Gastroesophageal sphincter (tissue), 3 donors: ENCODE measurements at regions not wholly inside any gene's neighbourhood (a gene's known extent, or its start where the extent isn't known, plus 50 kb on each side); places are given as distances from the start of the nearest gene placed in this dataset.
"Not testable (repeated sequence)": the region's sequence is repeated elsewhere in the genome, so short reads cannot be mapped to it uniquely, and the experiment has no call there.

Source experiments
- POLR2A ChIP-seq, 2 donors: fragments of 450-650 bp; IDR thresholded peaks; one replicate each; pipeline ENCODE4 v1.6.1; 2017; ENCODE audit warnings: antibody characterized with exemption in 2 of 2, mild to moderate bottlenecking in 2 of 2, moderate library complexity in 1 of 2
- POLR2AphosphoS5 ChIP-seq: sonication (generic); formaldehyde crosslinking; IDR thresholded peaks from one replicate; pipeline ENCODE4 v1.6.1; 2017; ENCODE audit warnings: antibody characterized with exemption
- TF ChIP-seq, protein P1 (sequence below), 4 experiments: fragments of 200-600 bp in 2 of 4; fragments of 450-650 bp in 2 of 4; sonication (generic) in 1 of 4; IDR thresholded peaks; one replicate each; pipeline ENCODE4 v1.5.1; 2017 to 2019; ENCODE audit warnings: antibody characterized with exemption in 4 of 4, mild to moderate bottlenecking in 2 of 4, moderate library complexity in 2 of 4

DNA sequence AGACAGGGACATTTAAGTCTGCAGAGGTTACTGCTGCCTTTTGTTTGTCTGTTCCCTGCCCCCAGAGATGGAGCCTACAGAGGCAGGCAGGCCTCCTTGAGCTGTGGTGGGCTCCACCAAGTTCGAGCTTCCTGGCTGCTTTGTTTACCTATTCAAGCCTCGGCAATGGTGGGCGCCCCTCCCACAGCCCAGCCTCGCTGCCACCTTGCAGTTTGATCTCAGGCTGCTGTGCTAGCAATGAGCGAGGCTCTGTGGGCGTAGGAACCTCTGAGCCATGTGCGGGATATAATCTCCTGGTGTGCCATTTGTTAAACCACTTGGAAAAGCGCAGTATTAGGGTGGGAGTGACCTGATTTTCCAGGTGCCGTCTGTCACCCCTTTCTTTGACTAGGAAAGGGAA is 942.8 kb upstream of the CELF2 start:
- TF ChIP-seq, protein P1, sequence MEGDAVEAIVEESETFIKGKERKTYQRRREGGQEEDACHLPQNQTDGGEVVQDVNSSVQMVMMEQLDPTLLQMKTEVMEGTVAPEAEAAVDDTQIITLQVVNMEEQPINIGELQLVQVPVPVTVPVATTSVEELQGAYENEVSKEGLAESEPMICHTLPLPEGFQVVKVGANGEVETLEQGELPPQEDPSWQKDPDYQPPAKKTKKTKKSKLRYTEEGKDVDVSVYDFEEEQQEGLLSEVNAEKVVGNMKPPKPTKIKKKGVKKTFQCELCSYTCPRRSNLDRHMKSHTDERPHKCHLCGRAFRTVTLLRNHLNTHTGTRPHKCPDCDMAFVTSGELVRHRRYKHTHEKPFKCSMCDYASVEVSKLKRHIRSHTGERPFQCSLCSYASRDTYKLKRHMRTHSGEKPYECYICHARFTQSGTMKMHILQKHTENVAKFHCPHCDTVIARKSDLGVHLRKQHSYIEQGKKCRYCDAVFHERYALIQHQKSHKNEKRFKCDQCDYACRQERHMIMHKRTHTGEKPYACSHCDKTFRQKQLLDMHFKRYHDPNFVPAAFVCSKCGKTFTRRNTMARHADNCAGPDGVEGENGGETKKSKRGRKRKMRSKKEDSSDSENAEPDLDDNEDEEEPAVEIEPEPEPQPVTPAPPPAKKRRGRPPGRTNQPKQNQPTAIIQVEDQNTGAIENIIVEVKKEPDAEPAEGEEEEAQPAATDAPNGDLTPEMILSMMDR (IDR thresholded peaks at IDR 0.05) = not testable (repeated sequence)
- not testable (repeated sequence) for TF ChIP-seq POLR2A (IDR thresholded peaks at IDR 0.05); POLR2AphosphoS5
